Dermis blood vessel endothelial cell (primary cell): ENCODE measurements at regions not wholly inside any gene's neighbourhood (a gene's known extent, or its start where the extent isn't known, plus 50 kb on each side); places are given as distances from the start of the nearest gene placed in this dataset.
"Not testable (repeated sequence)": the region's sequence is repeated elsewhere in the genome, so short reads cannot be mapped to it uniquely, and the experiment has no call there.

ENCODE experiments used
- DNase-seq: peaks from one replicate; pipeline ENCODE4 v3.0.0; 2010

GRCh38 chr13:94816256-94816655, 103.9 kb upstream of the SOX21 start:
- DNase-seq, result no peak

DNA sequence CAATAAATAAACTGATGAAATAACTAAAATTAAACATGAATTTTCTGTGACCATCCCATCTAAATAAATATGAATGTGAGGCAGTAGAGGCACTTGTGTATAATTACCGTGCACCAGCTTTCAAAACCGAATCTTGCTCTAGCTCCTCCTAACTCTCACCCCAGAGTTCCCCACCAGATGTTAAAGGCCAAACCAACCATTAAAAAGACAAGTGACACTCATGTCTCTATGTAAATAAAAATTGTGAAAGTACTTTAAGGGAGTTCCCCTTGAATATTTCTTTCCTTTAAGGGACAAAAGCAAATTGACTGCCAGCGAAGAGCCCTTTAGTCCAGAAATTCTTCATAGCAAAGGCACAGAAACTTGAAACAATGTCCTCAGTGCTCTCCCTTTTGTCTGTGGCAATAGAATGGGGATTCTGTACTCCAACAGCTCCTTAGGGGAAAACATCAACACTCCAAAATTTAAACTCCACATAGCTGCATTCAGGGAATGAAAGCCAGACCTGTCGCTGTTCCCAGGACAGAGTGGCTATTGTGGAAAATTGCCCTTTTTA, 101.7 kb upstream of the SOX21 start:
- DNase-seq, result no peak

DNA sequence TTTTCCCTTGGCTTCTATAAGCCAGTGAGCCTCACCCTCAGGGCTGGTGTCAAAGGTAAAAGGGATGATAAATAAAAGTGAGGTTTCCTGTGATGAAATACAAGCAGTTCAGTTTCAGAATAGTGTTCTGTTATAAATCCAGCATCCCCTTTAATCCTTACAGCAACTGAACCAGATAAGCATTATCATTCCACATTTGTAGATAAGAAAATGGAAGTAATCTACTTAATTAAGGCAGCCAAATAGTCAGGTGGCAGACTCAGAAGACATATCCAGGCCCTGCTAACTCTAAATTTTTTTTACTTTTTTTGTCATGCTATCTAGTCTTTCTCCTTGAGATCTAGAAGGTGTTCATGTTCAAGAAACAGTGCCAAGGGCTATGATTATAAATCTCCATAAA, 99.4 kb upstream of the SOX21 start:
- DNase-seq, result no peak

DNA sequence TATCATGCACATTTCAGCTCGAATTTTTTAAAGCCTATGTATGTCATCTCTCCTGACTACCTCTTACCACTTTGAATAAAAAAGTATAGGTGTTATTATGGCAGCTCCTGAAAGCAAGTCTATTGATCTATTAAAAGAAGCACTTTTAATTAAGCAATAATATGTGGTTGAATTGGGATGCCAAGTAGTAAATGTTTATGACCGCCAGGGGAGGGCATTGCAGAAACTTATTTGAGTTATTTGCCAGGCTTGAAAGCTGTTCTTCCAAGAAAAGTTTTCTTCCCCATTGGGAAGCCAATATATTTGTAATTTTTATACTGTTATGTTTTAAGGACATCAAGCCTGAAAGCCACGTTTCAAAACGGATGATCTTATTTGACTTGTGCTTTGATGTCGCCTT, 88.1 kb upstream of the SOX21 start:
- peak; percentile 3 for DNase-seq

GRCh38 chr13:94799299-94799698, 87.0 kb upstream of the SOX21 start:
- DNase-seq, result no peak

DNA sequence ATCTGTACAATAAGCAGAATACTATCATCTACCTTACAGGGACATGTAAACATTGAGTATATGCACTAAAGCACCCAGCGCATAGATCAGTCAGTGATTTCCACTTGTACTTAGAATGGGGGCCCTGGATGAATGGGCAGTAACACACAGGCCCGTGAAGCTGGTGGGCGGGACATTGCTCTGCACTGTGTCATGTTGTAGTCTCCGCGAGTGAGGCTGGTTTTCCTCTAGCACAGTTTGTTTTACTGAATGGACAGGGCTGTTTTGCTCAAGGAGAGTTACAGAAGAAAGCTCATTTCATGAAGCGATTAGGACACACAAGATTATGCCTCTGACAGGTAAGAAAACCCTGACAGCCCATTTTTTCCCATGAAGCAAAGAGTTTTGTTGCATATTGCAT, 86.4 kb upstream of the SOX21 start:
- no peak for DNase-seq

DNA sequence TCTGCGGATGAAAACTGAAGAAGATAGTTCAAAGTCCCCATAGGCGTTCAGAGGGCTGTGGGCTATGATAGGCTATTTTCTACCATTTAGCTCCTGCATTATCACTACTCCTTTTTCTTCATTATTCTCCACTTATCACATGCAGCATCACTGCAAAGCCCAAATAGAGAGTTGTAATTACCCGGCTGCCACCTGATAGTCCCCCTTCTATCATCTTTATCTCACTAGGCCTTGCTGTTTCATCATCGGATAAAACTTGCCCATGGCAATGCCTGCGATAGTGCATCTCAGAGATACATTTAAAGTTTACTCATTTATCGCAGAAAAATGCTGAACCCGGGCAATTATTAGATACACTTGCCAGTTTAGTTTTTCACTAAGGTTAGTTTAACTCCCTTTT, 82.9 kb upstream of the SOX21 start:
- DNase-seq, result no peak

DNA sequence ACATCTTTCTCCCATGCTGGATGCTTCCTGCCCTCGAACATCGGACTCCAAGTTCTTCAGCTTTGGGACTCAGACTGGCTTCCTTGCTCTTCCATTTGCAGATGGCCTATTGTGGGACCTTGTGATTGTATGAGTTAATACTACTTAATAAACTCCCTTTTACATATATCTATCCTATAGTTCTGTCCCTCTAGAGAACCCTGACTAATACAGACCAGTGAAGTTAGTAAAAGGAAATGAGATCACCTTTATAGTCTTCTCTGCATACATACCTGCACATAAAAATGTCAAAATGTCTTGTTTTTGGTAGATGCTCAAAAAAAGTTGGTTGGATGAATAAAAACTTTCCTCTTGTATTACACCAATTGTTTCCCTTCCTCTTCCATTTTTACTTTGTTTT, 73.9 kb upstream of the SOX21 start:
- not testable (repeated sequence) for DNase-seq

DNA sequence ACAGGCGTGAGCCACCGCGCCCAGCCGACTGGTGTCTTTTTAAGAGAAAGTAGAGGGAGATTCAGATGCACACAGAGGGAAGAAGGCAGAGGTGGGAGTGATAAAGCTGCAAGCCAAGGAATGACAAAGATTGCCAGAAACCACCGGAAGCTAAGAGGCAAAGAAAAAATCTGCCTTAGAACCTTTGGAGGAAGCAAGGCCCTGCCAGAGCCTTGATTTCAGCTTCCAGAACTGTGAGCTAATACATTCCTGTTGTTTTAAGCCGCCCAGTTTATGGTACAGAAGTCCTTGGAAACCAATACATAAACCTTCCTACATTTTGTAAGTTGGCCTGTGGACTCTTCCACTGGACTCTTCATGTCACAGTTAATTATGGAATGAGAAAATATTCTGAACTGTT, 71.7 kb upstream of the SOX21 start:
- no peak for DNase-seq

GRCh38 chr13:94783489-94783888, 71.1 kb upstream of the SOX21 start:
- no peak for DNase-seq

GRCh38 chr13:94780421-94780820, 68.1 kb upstream of the SOX21 start:
- DNase-seq, result no peak

- no peak for DNase-seq
Observed at GRCh38 chr13:94778986-94779385, 66.6 kb upstream of the SOX21 start.

DNA sequence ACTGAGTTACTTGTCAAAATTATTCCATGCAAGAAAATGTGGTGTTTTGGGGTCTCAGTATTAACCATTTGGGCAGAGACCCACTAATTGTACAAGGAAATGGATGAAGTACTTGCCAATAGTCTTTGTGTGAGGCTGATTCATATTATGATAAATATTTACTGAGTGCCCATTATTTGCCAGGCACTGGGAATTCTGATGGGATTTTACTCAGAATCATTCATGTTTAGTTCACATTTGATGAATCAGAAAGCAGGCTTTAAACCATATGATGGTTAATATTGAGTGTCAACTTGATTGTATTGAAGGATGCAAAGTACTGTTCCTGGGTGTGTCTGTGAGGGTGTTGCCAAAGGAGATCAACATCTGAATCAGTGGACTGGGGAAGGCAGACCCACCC, 66.2 kb upstream of the SOX21 start:
- DNase-seq, result no peak

GRCh38 chr13:94776956-94777355, 64.6 kb upstream of the SOX21 start:
- no peak for DNase-seq

DNA sequence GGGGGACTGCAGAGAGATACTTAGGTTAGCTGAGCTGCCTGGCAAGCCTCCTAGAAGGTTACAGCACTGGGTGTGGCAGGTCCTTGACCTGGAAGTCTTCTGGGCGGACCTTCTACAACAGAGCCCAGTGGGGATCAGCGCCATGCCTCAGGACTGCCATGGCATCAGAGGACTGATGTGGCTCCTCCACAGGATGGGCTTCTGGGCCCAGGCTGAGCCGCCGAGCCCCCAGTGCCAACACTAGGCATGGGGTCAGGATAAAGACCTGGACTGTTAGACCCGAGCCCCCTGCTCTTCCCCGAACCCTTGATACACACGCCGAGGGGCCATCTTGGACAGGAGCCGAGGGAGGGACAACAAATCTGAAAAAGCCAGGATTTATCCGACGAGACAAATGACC, 64.0 kb upstream of the SOX21 start:
- no peak for DNase-seq

DNA sequence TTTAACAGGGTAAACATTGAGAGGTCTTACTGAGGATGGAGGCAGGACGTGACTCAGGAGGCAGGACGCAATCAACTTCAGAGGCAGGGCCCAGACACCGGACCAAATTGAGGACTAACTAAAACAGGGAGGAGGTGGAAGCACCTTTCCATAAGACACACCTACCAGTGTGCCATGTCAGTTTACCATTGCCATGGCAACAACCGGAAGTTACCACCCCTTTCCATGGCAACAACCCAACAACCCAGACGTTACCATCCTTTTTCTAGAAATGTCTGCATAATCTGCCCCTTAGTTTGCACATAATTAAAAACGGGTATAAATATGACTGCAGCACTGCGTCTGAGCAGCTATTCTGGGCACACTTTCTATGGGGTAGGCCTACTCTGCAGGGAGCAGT, 53.5 kb upstream of the SOX21 start:
- DNase-seq, result no peak

GRCh38 chr13:94764576-94765321, 52.4 kb upstream of the SOX21 start:
- no peak for DNase-seq
